Neuronal stem cell (in vitro differentiated cells): ENCODE measurements at regions not wholly inside any gene's neighbourhood (a gene's known extent, or its start where the extent isn't known, plus 50 kb on each side); places are given as distances from the start of the nearest gene placed in this dataset.

Source experiments
- DNase-seq: peaks from one replicate; pipeline ENCODE4 v3.0.0-alpha.2; 2013; ENCODE audit warnings: low spot score
- H2AFZ ChIP-seq: one replicate; pipeline ENCODE4 v1.6.1; 2013; ENCODE audit warnings: mild to moderate bottlenecking, low read length, inconsistent platforms
- H2AK5ac ChIP-seq: 2 replicates; pipeline ENCODE4 v1.6.1; 2013; ENCODE audit warnings: low read depth, mild to moderate bottlenecking, inconsistent platforms, low read length, moderate library complexity, mixed read lengths
- H2BK120ac ChIP-seq: 2 replicates; pipeline ENCODE4 v1.6.1; 2013; ENCODE audit warnings: low read depth, mild to moderate bottlenecking, inconsistent platforms, low read length, moderate library complexity, mixed read lengths
- H2BK12ac ChIP-seq: one replicate; pipeline ENCODE4 v1.6.1; 2013; ENCODE audit warnings: low read length, inconsistent platforms
- H2BK15ac ChIP-seq: 2 replicates; pipeline ENCODE4 v1.6.1; 2013; ENCODE audit warnings: mild to moderate bottlenecking, low read length, inconsistent platforms, mixed read lengths
- H2BK5ac ChIP-seq: one replicate; pipeline ENCODE4 v1.6.1; 2013; ENCODE audit warnings: inconsistent platforms, mild to moderate bottlenecking, low read length, moderate library complexity
- H3K14ac ChIP-seq: one replicate; pipeline ENCODE4 v1.6.1; 2013; ENCODE audit warnings: low read length, inconsistent platforms
- H3K18ac ChIP-seq: 2 replicates; pipeline ENCODE4 v1.6.1; 2013; ENCODE audit warnings: low read length, inconsistent platforms
- H3K23ac ChIP-seq: 2 replicates; pipeline ENCODE4 v1.6.1; 2013; ENCODE audit warnings: low read depth, mild to moderate bottlenecking, mixed read lengths, low read length, inconsistent platforms; ENCODE audit not compliant: poor library complexity
- H3K27ac ChIP-seq: replicated peaks from 3 replicates; pipeline ENCODE4 v1.5.1; 2013; ENCODE audit warnings: low read length, inconsistent platforms
- H3K27me3 ChIP-seq, 3 experiments: 2 replicates each; pipeline ENCODE4 v1.6.1; 2013; ENCODE audit warnings: low read length in 3 of 3, mild to moderate bottlenecking in 2 of 3, inconsistent platforms in 1 of 3, low read depth in 1 of 3, mixed read lengths in 1 of 3, moderate library complexity in 1 of 3; ENCODE audit not compliant: control insufficient read depth in 3 of 3, insufficient read depth in 3 of 3
- H3K36me3 ChIP-seq, 2 donors: replicated peaks in 1 of 2; 2 replicates each; pipeline ENCODE4 v1.6.1; 2013; ENCODE audit warnings: low read length in 2 of 2; ENCODE audit not compliant: control insufficient read depth in 2 of 2, insufficient read depth in 2 of 2
- H3K4ac ChIP-seq: 2 replicates; pipeline ENCODE4 v1.6.1; 2013; ENCODE audit warnings: inconsistent platforms, mild to moderate bottlenecking, low read length, moderate library complexity
- H3K4me1 ChIP-seq, 2 donors: 1 replicate in 1 of 2; 2 replicates in 1 of 2; pipeline ENCODE4 v1.6.1; 2013; ENCODE audit warnings: low read length in 2 of 2, low read depth in 1 of 2; ENCODE audit not compliant: control insufficient read depth in 2 of 2, insufficient read depth in 1 of 2
- H3K4me2 ChIP-seq: one replicate; pipeline ENCODE4 v1.6.1; 2013; ENCODE audit warnings: mild to moderate bottlenecking, low read length, inconsistent platforms; ENCODE audit not compliant: insufficient read depth, poor library complexity, severe bottlenecking
- H3K4me3 ChIP-seq, 2 donors: 2 replicates each; pipeline ENCODE4 v1.5.1; 2013; ENCODE audit warnings: low read length in 2 of 2, mild to moderate bottlenecking in 2 of 2, inconsistent platforms in 1 of 2, moderate library complexity in 1 of 2
- H3K79me1 ChIP-seq: one replicate; pipeline ENCODE4 v1.6.1; 2013; ENCODE audit warnings: low read depth, mild to moderate bottlenecking, inconsistent platforms, low read length, moderate library complexity
- H3K9ac ChIP-seq: one replicate; pipeline ENCODE4 v1.6.1; 2013; ENCODE audit warnings: mild to moderate bottlenecking, low read depth, low read length, inconsistent platforms; ENCODE audit not compliant: poor library complexity
- H3K9me3 ChIP-seq, 2 donors: replicated peaks in 1 of 2; 2 replicates each; pipeline versions ENCODE3 to v1.6.1; 2013; ENCODE audit warnings: low read length in 2 of 2, mild to moderate bottlenecking in 2 of 2, inconsistent platforms in 1 of 2, low read depth in 1 of 2, mixed read lengths in 1 of 2, moderate library complexity in 1 of 2; ENCODE audit not compliant: control insufficient read depth in 2 of 2, insufficient read depth in 1 of 2
- H4K8ac ChIP-seq: one replicate; pipeline ENCODE4 v1.6.1; 2013; ENCODE audit warnings: low read depth, mild to moderate bottlenecking, inconsistent platforms, low read length, moderate library complexity
- H4K91ac ChIP-seq: one replicate; pipeline ENCODE4 v1.6.1; 2013; ENCODE audit warnings: low read length, low read depth, mild to moderate bottlenecking, inconsistent platforms; ENCODE audit not compliant: poor library complexity
- WGBS, 2 donors: extraction: QIAGEN DNeasy Blood & Tissue Kit; methylation state at CpG; one replicate each; pipeline ENCODE4 v1.1.7; 2013; ENCODE audit warnings: missing lambda C conversion rate in 2 of 2, mixed read lengths in 1 of 2; ENCODE audit not compliant: insufficient read length in 2 of 2, insufficient replicate concordance in 1 of 2; ENCODE audit errors: extremely low coverage in 2 of 2; 5-methylcytosine and 5-hydroxymethylcytosine counted together

DNA sequence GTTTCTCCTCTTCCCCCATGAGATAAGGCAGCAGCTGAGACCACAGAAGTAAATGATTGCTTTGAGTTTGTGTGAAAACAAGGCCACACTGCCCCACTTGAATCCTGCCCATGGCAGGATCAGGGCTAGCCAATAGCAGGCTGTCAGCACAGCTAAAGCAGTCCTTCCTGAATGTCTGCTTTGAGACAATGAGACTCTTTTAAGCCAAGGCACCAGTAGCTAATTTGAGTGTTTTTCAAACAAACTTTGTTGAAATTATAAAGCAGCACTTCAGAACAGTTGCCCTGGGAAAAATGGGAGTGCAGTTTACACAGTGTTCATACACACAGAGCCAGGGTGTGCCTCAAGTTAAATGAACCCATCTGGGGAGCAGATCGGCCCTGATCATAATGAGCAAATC lies 103.5 kb upstream of the OR5AK2 start:
- H2AK5ac ChIP-seq = no peak overlapping the region
- H2AFZ ChIP-seq = no peak overlapping the region
- no peak overlapping the region for H2BK15ac ChIP-seq
- H2BK120ac ChIP-seq = no peak overlapping the region
- H3K9me3 ChIP-seq = no peaks in the 10 kb centered on the region
- H3K4me3 ChIP-seq = no peak overlapping the region
- DNase-seq = peak; percentile 4
- H4K8ac ChIP-seq = no peak overlapping the region
- H3K27me3 ChIP-seq = peaks cover 0 to 4% (median 0%) of the 10 kb centered on the region in 3 experiments
- no peak overlapping the region for H2BK12ac ChIP-seq
- no peak overlapping the region for H3K18ac ChIP-seq
- H3K4me1 ChIP-seq = peaks cover 0 to 3% of the 10 kb centered on the region in 2 donors
- no peaks in the 10 kb centered on the region for H3K36me3 ChIP-seq
- no peak overlapping the region for H3K23ac ChIP-seq
- no peak overlapping the region for H3K14ac ChIP-seq
- no peak overlapping the region for H4K91ac ChIP-seq
- H2BK5ac ChIP-seq = no peak overlapping the region
- no CpG with 5 or more reads among the region's 1 CpG for WGBS, 2 donors
- H3K4me2 ChIP-seq = no peak overlapping the region
- H3K9ac ChIP-seq = no peak overlapping the region
- no peak overlapping the region for H3K4ac ChIP-seq
- H3K27ac ChIP-seq = no peak overlapping the region
- H3K79me1 ChIP-seq = no peaks in the 10 kb centered on the region

- H3K14ac ChIP-seq = no peak overlapping the region
- no peak overlapping the region for H3K18ac ChIP-seq
- H3K36me3 ChIP-seq = no peaks in the 10 kb centered on the region
- peaks cover 0 to 4% (median 0%) of the 10 kb centered on the region in 3 experiments for H3K27me3 ChIP-seq
- no peak overlapping the region for H2AK5ac ChIP-seq
- no peak overlapping the region for H3K4me3 ChIP-seq
- H3K27ac ChIP-seq = no peak overlapping the region
- no peak overlapping the region for H2AFZ ChIP-seq
- no peak overlapping the region for H2BK5ac ChIP-seq
- no peak overlapping the region for H2BK15ac ChIP-seq
- no peak overlapping the region for H2BK12ac ChIP-seq
- no peaks in the 10 kb centered on the region for H3K79me1 ChIP-seq
- no peaks in the 10 kb centered on the region for H3K9me3 ChIP-seq
- no CpG with 5 or more reads among the region's 9 CpGs for WGBS, 2 donors
- H3K23ac ChIP-seq = no peak overlapping the region
- no peak overlapping the region for H3K9ac ChIP-seq
- no peak for DNase-seq
- H2BK120ac ChIP-seq = no peak overlapping the region
- no peak overlapping the region for H3K4me2 ChIP-seq
- H3K4ac ChIP-seq = no peak overlapping the region
- no peak overlapping the region for H4K8ac ChIP-seq
- H4K91ac ChIP-seq = no peak overlapping the region
- peaks cover 0 to 3% of the 10 kb centered on the region in 2 donors for H3K4me1 ChIP-seq
Measured at GRCh38 chr11:56883371-56883987, 105.2 kb upstream of the OR5AK2 start.

- H4K8ac ChIP-seq = no peak overlapping the region
- no peak overlapping the region for H3K27ac ChIP-seq
- H2AK5ac ChIP-seq = no peak overlapping the region
- H3K4me2 ChIP-seq = no peak overlapping the region
- no peaks in the 10 kb centered on the region for H3K27me3 ChIP-seq
- no peak overlapping the region for H2BK120ac ChIP-seq
- H3K4ac ChIP-seq = no peak overlapping the region
- H2AFZ ChIP-seq = no peak overlapping the region
- H3K36me3 ChIP-seq = no peaks in the 10 kb centered on the region
- H2BK12ac ChIP-seq = no peak overlapping the region
- no peaks in the 10 kb centered on the region for H3K79me1 ChIP-seq
- H2BK15ac ChIP-seq = no peak overlapping the region
- H3K9ac ChIP-seq = no peak overlapping the region
- no peak overlapping the region for H2BK5ac ChIP-seq
- no peak overlapping the region for H3K18ac ChIP-seq
- no peak overlapping the region for H3K14ac ChIP-seq
- no CpG with 5 or more reads among the region's 3 CpGs for WGBS, 2 donors
- H3K4me1 ChIP-seq = no peaks in the 10 kb centered on the region
- H4K91ac ChIP-seq = no peak overlapping the region
- no peak overlapping the region for H3K23ac ChIP-seq
- H3K9me3 ChIP-seq = no peaks in the 10 kb centered on the region
- H3K4me3 ChIP-seq = no peak overlapping the region
- DNase-seq = no peak
Measured at GRCh38 chr11:56876621-56877275, 112.0 kb upstream of the OR5AK2 start.

- H3K27ac ChIP-seq = no peak overlapping the region
- H3K4me3 ChIP-seq = no peak overlapping the region
- no peaks in the 10 kb centered on the region for H3K79me1 ChIP-seq
- no peak overlapping the region for H2AFZ ChIP-seq
- H3K23ac ChIP-seq = no peak overlapping the region
- no peaks in the 10 kb centered on the region for H3K27me3 ChIP-seq
- H2AK5ac ChIP-seq = no peak overlapping the region
- H2BK15ac ChIP-seq = no peak overlapping the region
- no peak overlapping the region for H2BK5ac ChIP-seq
- H3K9me3 ChIP-seq = no peaks in the 10 kb centered on the region
- no peak overlapping the region for H2BK120ac ChIP-seq
- H3K4ac ChIP-seq = no peak overlapping the region
- H3K36me3 ChIP-seq = no peaks in the 10 kb centered on the region
- H3K14ac ChIP-seq = no peak overlapping the region
- WGBS, 2 donors = no CpG with 5 or more reads among the region's 2 CpGs
- no peak overlapping the region for H4K91ac ChIP-seq
- no peak overlapping the region for H3K4me2 ChIP-seq
- no peaks in the 10 kb centered on the region for H3K4me1 ChIP-seq
- DNase-seq = no peak
- no peak overlapping the region for H3K18ac ChIP-seq
- H2BK12ac ChIP-seq = no peak overlapping the region
- no peak overlapping the region for H3K9ac ChIP-seq
- no peak overlapping the region for H4K8ac ChIP-seq
Measured at GRCh38 chr11:56855217-56855616, 106.7 kb upstream of the OR9G4 start.
